ENCODE measurements at regions not wholly inside any gene's neighbourhood (a gene's known extent, or its start where the extent isn't known, plus 50 kb on each side); places are given as distances from the start of the nearest gene placed in this dataset.

DNA sequence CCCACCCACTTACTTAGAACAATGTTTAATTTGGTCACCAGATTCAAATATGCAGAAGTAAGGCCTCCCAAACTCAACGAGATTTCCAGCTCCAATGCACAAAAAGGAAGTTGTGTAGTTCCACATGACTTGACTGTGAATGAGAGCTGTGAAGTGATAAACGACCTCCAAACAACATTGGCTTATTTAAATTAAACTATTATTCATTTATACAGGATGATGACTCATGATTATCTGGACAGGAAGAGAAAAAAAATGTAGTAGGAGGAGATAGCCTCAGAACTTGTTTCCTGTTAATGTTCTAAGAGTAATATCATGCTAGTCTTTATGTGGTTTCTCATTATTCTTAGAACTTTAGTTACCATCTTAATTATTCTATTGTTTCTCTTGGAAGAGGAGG lies 237.3 kb downstream of the C1D start:
- TF ChIP-seq, protein P1, sequence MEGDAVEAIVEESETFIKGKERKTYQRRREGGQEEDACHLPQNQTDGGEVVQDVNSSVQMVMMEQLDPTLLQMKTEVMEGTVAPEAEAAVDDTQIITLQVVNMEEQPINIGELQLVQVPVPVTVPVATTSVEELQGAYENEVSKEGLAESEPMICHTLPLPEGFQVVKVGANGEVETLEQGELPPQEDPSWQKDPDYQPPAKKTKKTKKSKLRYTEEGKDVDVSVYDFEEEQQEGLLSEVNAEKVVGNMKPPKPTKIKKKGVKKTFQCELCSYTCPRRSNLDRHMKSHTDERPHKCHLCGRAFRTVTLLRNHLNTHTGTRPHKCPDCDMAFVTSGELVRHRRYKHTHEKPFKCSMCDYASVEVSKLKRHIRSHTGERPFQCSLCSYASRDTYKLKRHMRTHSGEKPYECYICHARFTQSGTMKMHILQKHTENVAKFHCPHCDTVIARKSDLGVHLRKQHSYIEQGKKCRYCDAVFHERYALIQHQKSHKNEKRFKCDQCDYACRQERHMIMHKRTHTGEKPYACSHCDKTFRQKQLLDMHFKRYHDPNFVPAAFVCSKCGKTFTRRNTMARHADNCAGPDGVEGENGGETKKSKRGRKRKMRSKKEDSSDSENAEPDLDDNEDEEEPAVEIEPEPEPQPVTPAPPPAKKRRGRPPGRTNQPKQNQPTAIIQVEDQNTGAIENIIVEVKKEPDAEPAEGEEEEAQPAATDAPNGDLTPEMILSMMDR (IDR thresholded peaks at IDR 0.05; ENCODE audit: poor library complexity): no peak
- TF ChIP-seq EZH2 (IDR thresholded peaks at IDR 0.05; ENCODE audit: borderline replicate concordance) (no peak), EZH2phosphoT487 (IDR thresholded peaks at IDR 0.05; ENCODE audit: low read depth, severe bottlenecking, unreplicated experiment) (no peak)

Measured in hepatocyte (in vitro differentiated cells).